H9 (cell line): ENCODE measurements at regions not wholly inside any gene's neighbourhood (a gene's known extent, or its start where the extent isn't known, plus 50 kb on each side); places are given as distances from the start of the nearest gene placed in this dataset.

ENCODE experiments used
- DNase-seq: peaks from one replicate; pipeline ENCODE4 v3.0.0-alpha.2; 2017
- H2AFZ ChIP-seq: one replicate; pipeline ENCODE4 v1.6.1; 2013; ENCODE audit warnings: mild to moderate bottlenecking, low read length, control low read depth, moderate library complexity
- H2AK5ac ChIP-seq: 2 replicates; pipeline ENCODE4 v1.6.1; 2013; ENCODE audit warnings: low read length, control low read depth, mixed read lengths; ENCODE audit not compliant: insufficient read length
- H2BK120ac ChIP-seq: one replicate; pipeline ENCODE4 v1.6.1; 2013; ENCODE audit warnings: low read depth, mild to moderate bottlenecking, low read length, control low read depth, inconsistent platforms; ENCODE audit not compliant: poor library complexity, severe bottlenecking
- H2BK12ac ChIP-seq: 2 replicates; pipeline ENCODE4 v1.6.1; 2013; ENCODE audit warnings: low read length, control low read depth, mixed read lengths, low read depth; ENCODE audit not compliant: insufficient read length
- H2BK15ac ChIP-seq: 2 replicates; pipeline ENCODE4 v1.6.1; 2013; ENCODE audit warnings: low read depth, low read length, control low read depth
- H2BK20ac ChIP-seq: one replicate; pipeline ENCODE4 v1.6.1; 2013; ENCODE audit warnings: low read depth, mild to moderate bottlenecking, low read length, control low read depth, inconsistent platforms; ENCODE audit not compliant: poor library complexity, severe bottlenecking
- H2BK5ac ChIP-seq: 2 replicates; pipeline ENCODE4 v1.6.1; 2013; ENCODE audit warnings: low read length, control low read depth, mixed read lengths; ENCODE audit not compliant: insufficient read length
- H3K14ac ChIP-seq: 2 replicates; pipeline ENCODE4 v1.6.1; 2013; ENCODE audit warnings: low read length, control low read depth; ENCODE audit not compliant: insufficient read depth
- H3K18ac ChIP-seq: 2 replicates; pipeline ENCODE4 v1.6.1; 2013; ENCODE audit warnings: low read depth, mild to moderate bottlenecking, mixed read lengths, low read length, control low read depth; ENCODE audit not compliant: insufficient read length
- H3K23ac ChIP-seq: 2 replicates; pipeline ENCODE4 v1.6.1; 2013; ENCODE audit warnings: low read length, control low read depth, mixed read lengths, low read depth; ENCODE audit not compliant: insufficient read length
- H3K23me2 ChIP-seq: 2 replicates; pipeline ENCODE4 v1.6.1; 2013; ENCODE audit warnings: low read depth, mild to moderate bottlenecking, mixed read lengths, low read length, control low read depth; ENCODE audit not compliant: insufficient read length, poor library complexity, severe bottlenecking
- H3K27ac ChIP-seq: 2 replicates; pipeline ENCODE4 v1.5.1; 2013; ENCODE audit warnings: low read length, control low read depth, mixed read lengths, low read depth; ENCODE audit not compliant: insufficient read length
- H3K27me3 ChIP-seq: 2 replicates; pipeline ENCODE4 v1.6.1; 2013; ENCODE audit warnings: low read length, control low read depth, inconsistent platforms; ENCODE audit not compliant: insufficient read depth
- H3K4ac ChIP-seq: 2 replicates; pipeline ENCODE4 v1.6.1; 2013; ENCODE audit warnings: low read depth, mild to moderate bottlenecking, control low read depth, inconsistent platforms, low read length, moderate library complexity
- H3K4me1 ChIP-seq: 2 replicates; pipeline ENCODE4 v1.6.1; 2013; ENCODE audit warnings: low read length, control low read depth, inconsistent platforms; ENCODE audit not compliant: insufficient read depth
- H3K4me2 ChIP-seq: 2 replicates; pipeline ENCODE4 v1.6.1; 2013; ENCODE audit warnings: low read length, control low read depth, mixed read lengths; ENCODE audit not compliant: insufficient read length, insufficient read depth
- H3K56ac ChIP-seq: 2 replicates; pipeline ENCODE4 v1.6.1; 2013; ENCODE audit warnings: low read depth, mild to moderate bottlenecking, mixed read lengths, low read length, control low read depth; ENCODE audit not compliant: insufficient read length
- H3K79me1 ChIP-seq: 2 replicates; pipeline ENCODE4 v1.6.1; 2013; ENCODE audit warnings: low read depth, mild to moderate bottlenecking, moderate library complexity, low read length, control low read depth, inconsistent platforms; ENCODE audit not compliant: insufficient read depth, poor library complexity, severe bottlenecking
- H3K79me2 ChIP-seq: 2 replicates; pipeline ENCODE4 v1.6.1; 2013; ENCODE audit warnings: low read length, control low read depth, inconsistent platforms; ENCODE audit not compliant: insufficient read depth
- H3K9ac ChIP-seq: 2 replicates; pipeline ENCODE4 v1.6.1; 2013; ENCODE audit warnings: low read length, control low read depth, mixed read lengths; ENCODE audit not compliant: insufficient read length; ENCODE audit errors: extremely low read depth
- H3K9me3 ChIP-seq: one replicate; pipeline ENCODE4 v1.6.1; 2013; ENCODE audit warnings: low read depth, low read length, inconsistent platforms; ENCODE audit not compliant: control insufficient read depth
- H3T11ph ChIP-seq: one replicate; pipeline ENCODE4 v1.6.1; 2013; ENCODE audit warnings: mild to moderate bottlenecking, low read length, control low read depth, inconsistent platforms
- H4K20me1 ChIP-seq: one replicate; pipeline ENCODE4 v1.6.1; 2013; ENCODE audit not compliant: control insufficient read depth, insufficient read length, insufficient read depth
- H4K5ac ChIP-seq: 2 replicates; pipeline ENCODE4 v1.6.1; 2013; ENCODE audit warnings: low read depth, mild to moderate bottlenecking, mixed read lengths, low read length, control low read depth; ENCODE audit not compliant: insufficient read length
- H4K8ac ChIP-seq: replicated peaks from 2 replicates; pipeline ENCODE4 v1.6.1; 2013; ENCODE audit warnings: low read length, control low read depth, mixed read lengths, low read depth; ENCODE audit not compliant: insufficient read length
- H4K91ac ChIP-seq: 2 replicates; pipeline ENCODE4 v1.6.1; 2013; ENCODE audit warnings: low read depth, mild to moderate bottlenecking, moderate library complexity, mixed read lengths, low read length, control low read depth; ENCODE audit not compliant: insufficient read length
- H3K27ac Mint-ChIP-seq, 3 experiments: 2 replicates in 2 of 3; 3 replicates in 1 of 3; pipeline ENCODE4 v1.8.0; 2020 to 2021; ENCODE audit warnings: mixed read lengths in 3 of 3, mild to moderate bottlenecking in 1 of 3, moderate library complexity in 1 of 3
- H3K27me3 Mint-ChIP-seq: 2 replicates; pipeline ENCODE4 v1.8.0; 2021; ENCODE audit warnings: low read depth, mild to moderate bottlenecking, moderate library complexity, mixed read lengths
- H3K36me3 Mint-ChIP-seq, 3 experiments: 2 replicates in 2 of 3; 3 replicates in 1 of 3; pipeline ENCODE4 v1.8.0; 2020 to 2021; ENCODE audit warnings: low read depth in 3 of 3, mixed read lengths in 3 of 3; ENCODE audit not compliant: insufficient read depth in 1 of 3
- H3K4me1 Mint-ChIP-seq, 2 experiments: 2 replicates each; pipeline ENCODE4 v1.8.0; 2020; ENCODE audit warnings: mixed read lengths in 2 of 2
- H3K4me3 Mint-ChIP-seq, 2 experiments: 2 replicates in 1 of 2; 3 replicates in 1 of 2; pipeline ENCODE4 v1.8.0; 2020 to 2021; ENCODE audit warnings: mild to moderate bottlenecking in 2 of 2, mixed read lengths in 2 of 2, moderate library complexity in 1 of 2
- H3K9me3 Mint-ChIP-seq, 2 experiments: 2 replicates in 1 of 2; 3 replicates in 1 of 2; pipeline ENCODE4 v1.8.0; 2020; ENCODE audit warnings: mild to moderate bottlenecking in 2 of 2, mixed read lengths in 2 of 2, moderate library complexity in 1 of 2
- CTCF ChIP-seq: fragments of 200-600 bp; sonication (generic); conservative IDR thresholded peaks from 3 replicates; pipeline ENCODE4 v1.8.0; 2021; ENCODE audit warnings: antibody characterized with exemption, mild to moderate bottlenecking
- WGBS: extraction: QIAGEN DNeasy Blood & Tissue Kit; methylation state at CpG from one replicate; pipeline ENCODE4 v1.1.7; 2013; ENCODE audit warnings: missing lambda C conversion rate, low lambda C conversion rate, mixed read lengths; ENCODE audit not compliant: insufficient read length; ENCODE audit errors: extremely low coverage; 5-methylcytosine and 5-hydroxymethylcytosine counted together

GRCh38 chr4:119692001-119692400, 63.4 kb upstream of the PDE5A start:
- Histone ChIP-seq H3K27ac (no peak overlapping the region), H2BK15ac (no peak overlapping the region), H3K4me1 (no peaks in the 10 kb centered on the region), H3K9ac (no peak overlapping the region), H4K91ac (no peak overlapping the region), H3K14ac (no peak overlapping the region), H2BK5ac (no peak overlapping the region), H4K8ac (no peak overlapping the region), H3K27me3 (no peaks in the 10 kb centered on the region), H4K5ac (no peak overlapping the region), H3K23ac (no peak overlapping the region), H2BK20ac (no peak overlapping the region), H3K23me2 (no peaks in the 10 kb centered on the region), H3K79me2 (no peaks in the 10 kb centered on the region), H2AK5ac (no peak overlapping the region), H3T11ph (no peak overlapping the region), H2BK12ac (no peak overlapping the region), H3K18ac (no peak overlapping the region), H3K9me3 (no peaks in the 10 kb centered on the region), H3K56ac (no peak overlapping the region), H3K4me2 (no peak overlapping the region), H2BK120ac (no peak overlapping the region), H2AFZ (no peak overlapping the region), H3K79me1 (no peaks in the 10 kb centered on the region), H4K20me1 (no peaks in the 10 kb centered on the region), H3K4ac (no peak overlapping the region)
- no peaks in the 10 kb centered on the region for H3K27me3 Mint-ChIP-seq
- WGBS = no CpG with 5 or more reads among the region's 1 CpG
- peaks cover 12 to 19% of the 10 kb centered on the region in 2 experiments for H3K9me3 Mint-ChIP-seq
- DNase-seq = no peak
- no peak for TF ChIP-seq CTCF
- H3K27ac Mint-ChIP-seq = no peak overlapping the region
- no peak overlapping the region for H3K4me3 Mint-ChIP-seq
- H3K36me3 Mint-ChIP-seq = peaks cover 12 to 15% (median 14%) of the 10 kb centered on the region in 3 experiments; a peak in 6 of 7 replicates
- H3K4me1 Mint-ChIP-seq = no peaks in the 10 kb centered on the region
